ENCODE measurements at regions not wholly inside any gene's neighbourhood (a gene's known extent, or its start where the extent isn't known, plus 50 kb on each side); places are given as distances from the start of the nearest gene placed in this dataset.

- ATAC-seq, result no peak
- intact Hi-C loops (cut with DNase I), result no loop called here
- Histone ChIP-seq H3K27ac (no peak overlapping the region), H3K36me3 (no peaks in the 10 kb centered on the region), H3K9me3 (no peaks in the 10 kb centered on the region), H3K27me3 (no peaks in the 10 kb centered on the region), H3K4me1 (no peaks in the 10 kb centered on the region), H3K4me3 (no peak overlapping the region)
- WGBS (ENCODE audit: insufficient coverage, low coverage, low lambda C conversion rate, missing lambda C conversion rate), result 84% methylated on average over 4 of the region's 4 CpGs
- no peak for TF ChIP-seq POLR2A (IDR thresholded peaks at IDR 0.05)
- no peak for TF ChIP-seq CTCF (IDR thresholded peaks at IDR 0.05)
- no peak for DNase-seq
Measured at GRCh38 chr10:52874581-52874980, 102.0 kb upstream of the MBL2 start.

DNA sequence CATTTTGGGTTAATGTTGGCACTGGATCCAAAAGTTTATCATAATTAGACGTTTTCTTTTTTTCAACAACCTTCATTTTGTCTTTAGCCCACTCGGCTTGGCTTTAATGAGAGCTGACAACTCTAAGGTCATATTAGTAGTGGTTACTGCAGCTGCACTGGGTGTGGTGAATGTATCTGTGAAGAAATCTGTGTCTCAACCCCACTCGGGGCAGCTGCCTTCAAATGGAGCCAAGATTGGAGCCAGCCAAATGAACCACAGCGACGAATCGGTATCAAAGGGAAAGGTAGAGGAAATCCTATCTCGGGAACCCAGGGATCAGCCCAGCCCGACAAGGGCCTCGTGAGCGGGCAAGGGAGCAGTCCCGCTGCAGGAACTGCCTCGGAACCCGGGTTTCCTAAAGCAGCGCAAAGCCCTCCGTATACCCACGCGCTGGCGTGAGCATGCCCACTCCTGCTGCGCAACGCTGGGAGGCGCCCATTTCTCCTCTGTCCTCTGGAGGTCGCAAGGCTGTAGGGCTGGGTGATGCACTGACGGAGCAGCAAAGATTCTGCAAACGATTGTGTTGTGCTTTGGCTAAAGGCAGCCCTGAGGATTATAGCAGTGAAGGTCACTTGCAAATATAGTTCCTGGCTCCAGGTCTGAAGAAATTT lies 98.7 kb upstream of the MBL2 start:
- no peak for TF ChIP-seq POLR2A (IDR thresholded peaks at IDR 0.05)
- TF ChIP-seq CTCF (IDR thresholded peaks at IDR 0.05), result no peak
- Histone ChIP-seq H3K27ac (no peak overlapping the region), H3K4me3 (no peak overlapping the region), H3K4me1 (no peaks in the 10 kb centered on the region), H3K27me3 (no peaks in the 10 kb centered on the region), H3K9me3 (no peaks in the 10 kb centered on the region), H3K36me3 (no peaks in the 10 kb centered on the region)
- ATAC-seq (no peak), DNase-seq (no peak)
- WGBS (ENCODE audit: insufficient coverage, low coverage, low lambda C conversion rate, missing lambda C conversion rate), result 70% methylated on average over 13 of the region's 24 CpGs
- intact Hi-C loops (cut with DNase I), result no loop called here

DNA sequence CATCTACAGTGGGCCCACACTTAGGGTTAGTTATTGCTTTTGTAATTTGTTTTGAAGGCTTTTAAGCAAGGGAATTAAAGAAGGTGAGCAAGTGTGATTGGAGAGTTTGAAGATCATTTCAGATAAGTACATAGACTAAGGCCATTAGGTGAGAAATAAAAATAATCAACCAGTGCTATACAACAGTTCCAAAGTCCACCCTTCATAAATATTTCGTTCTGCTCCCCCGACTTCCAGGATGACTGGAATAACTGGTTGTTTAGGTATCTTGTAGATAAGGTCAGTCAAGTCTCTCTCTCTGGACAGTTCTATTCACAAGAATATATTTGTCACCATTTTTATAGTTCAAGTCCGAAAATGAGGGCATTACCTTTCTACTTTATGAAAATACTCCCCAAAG lies 98.0 kb upstream of the MBL2 start:
- Histone ChIP-seq H3K4me3 (no peak overlapping the region), H3K4me1 (no peaks in the 10 kb centered on the region), H3K36me3 (no peaks in the 10 kb centered on the region), H3K9me3 (no peaks in the 10 kb centered on the region), H3K27ac (no peak overlapping the region), H3K27me3 (no peaks in the 10 kb centered on the region)
- intact Hi-C loops (cut with DNase I), result no loop called here
- TF ChIP-seq CTCF (IDR thresholded peaks at IDR 0.05) (no peak), POLR2A (IDR thresholded peaks at IDR 0.05) (no peak)
- DNase-seq (no peak), ATAC-seq (no peak)
- 57% methylated on average over 3 of the region's 3 CpGs for WGBS (ENCODE audit: insufficient coverage, low coverage, low lambda C conversion rate, missing lambda C conversion rate)

DNA sequence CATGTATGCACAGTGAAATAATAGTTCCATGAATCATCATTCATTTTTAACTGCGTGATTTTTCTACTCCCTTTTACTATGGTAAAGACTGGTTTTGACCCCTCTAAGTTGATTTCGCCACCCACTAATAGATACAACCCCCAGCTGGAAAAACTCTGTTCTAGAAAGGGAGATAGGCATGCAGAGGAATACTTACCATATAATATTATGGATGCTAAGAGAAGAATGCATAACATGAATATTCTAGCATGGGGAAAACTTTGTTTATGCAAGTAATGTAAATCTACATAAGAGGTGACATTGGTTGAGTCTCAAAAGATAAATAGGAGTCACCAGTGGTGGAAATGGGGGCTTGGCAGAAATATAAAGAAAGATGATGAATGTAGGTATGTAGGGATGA lies 97.3 kb upstream of the MBL2 start:
- no peaks in the 10 kb centered on the region for H3K9me3 ChIP-seq
- no peak overlapping the region for H3K27ac ChIP-seq
- 56% methylated on average over 2 of the region's 2 CpGs for WGBS (ENCODE audit: insufficient coverage, low coverage, low lambda C conversion rate, missing lambda C conversion rate)
- H3K36me3 ChIP-seq, result no peaks in the 10 kb centered on the region
- TF ChIP-seq POLR2A (IDR thresholded peaks at IDR 0.05), result no peak
- TF ChIP-seq CTCF (IDR thresholded peaks at IDR 0.05), result no peak
- H3K4me3 ChIP-seq, result no peak overlapping the region
- DNase-seq (no peak), ATAC-seq (no peak)
- H3K4me1 ChIP-seq, result no peaks in the 10 kb centered on the region
- intact Hi-C loops (cut with DNase I), result no loop called here
- H3K27me3 ChIP-seq, result no peaks in the 10 kb centered on the region

DNA sequence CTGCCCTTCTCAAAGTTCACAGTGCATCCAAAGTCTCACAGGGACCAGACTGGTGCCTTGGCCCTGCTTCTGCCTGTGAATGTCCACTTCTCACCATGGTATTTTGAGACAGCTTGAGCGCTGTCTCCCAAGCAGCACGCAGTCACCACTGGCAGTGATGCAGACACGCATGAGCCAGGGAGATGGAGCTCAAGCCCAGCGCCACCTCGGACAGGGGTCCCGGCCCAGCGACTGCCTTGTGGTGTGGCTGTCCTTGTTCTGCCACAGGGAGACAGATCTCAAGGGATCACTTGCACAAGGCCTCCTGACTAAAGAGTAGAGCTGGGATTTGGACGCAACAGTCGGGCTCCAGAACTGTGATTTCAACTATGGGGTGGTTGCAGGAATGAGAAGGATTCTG lies 92.6 kb upstream of the MBL2 start:
- DNase-seq (no peak), ATAC-seq (no peak)
- no peaks in the 10 kb centered on the region for H3K9me3 ChIP-seq
- TF ChIP-seq CTCF (IDR thresholded peaks at IDR 0.05), result no peak
- TF ChIP-seq POLR2A (IDR thresholded peaks at IDR 0.05), result no peak
- intact Hi-C loops (cut with DNase I), result no loop called here
- no peak overlapping the region for H3K27ac ChIP-seq
- no peaks in the 10 kb centered on the region for H3K36me3 ChIP-seq
- no peaks in the 10 kb centered on the region for H3K4me1 ChIP-seq
- H3K4me3 ChIP-seq, result no peak overlapping the region
- WGBS (ENCODE audit: insufficient coverage, low coverage, low lambda C conversion rate, missing lambda C conversion rate), result no CpG with 5 or more reads among the region's 9 CpGs
- no peaks in the 10 kb centered on the region for H3K27me3 ChIP-seq
